OCI-LY7 (cell line): ENCODE measurements at regions not wholly inside any gene's neighbourhood (a gene's known extent, or its start where the extent isn't known, plus 50 kb on each side); places are given as distances from the start of the nearest gene placed in this dataset.

Experiments
- CTCF ChIP-seq: fragments of 200-600 bp; sonication (generic); conservative IDR thresholded peaks from 2 replicates; pipeline ENCODE4 v1.5.1; 2014; ENCODE audit warnings: mild to moderate bottlenecking, antibody characterized with exemption, low read length, moderate library complexity, mixed read lengths
- EZH2phosphoT487 ChIP-seq: fragments of 200-600 bp; sonication (generic); IDR thresholded peaks from 2 replicates; pipeline ENCODE4 v1.6.1; 2018; ENCODE audit warnings: low read depth, borderline replicate concordance, mild to moderate bottlenecking, mixed run types, antibody characterized with exemption, low read length, moderate library complexity, mixed read lengths

DNA sequence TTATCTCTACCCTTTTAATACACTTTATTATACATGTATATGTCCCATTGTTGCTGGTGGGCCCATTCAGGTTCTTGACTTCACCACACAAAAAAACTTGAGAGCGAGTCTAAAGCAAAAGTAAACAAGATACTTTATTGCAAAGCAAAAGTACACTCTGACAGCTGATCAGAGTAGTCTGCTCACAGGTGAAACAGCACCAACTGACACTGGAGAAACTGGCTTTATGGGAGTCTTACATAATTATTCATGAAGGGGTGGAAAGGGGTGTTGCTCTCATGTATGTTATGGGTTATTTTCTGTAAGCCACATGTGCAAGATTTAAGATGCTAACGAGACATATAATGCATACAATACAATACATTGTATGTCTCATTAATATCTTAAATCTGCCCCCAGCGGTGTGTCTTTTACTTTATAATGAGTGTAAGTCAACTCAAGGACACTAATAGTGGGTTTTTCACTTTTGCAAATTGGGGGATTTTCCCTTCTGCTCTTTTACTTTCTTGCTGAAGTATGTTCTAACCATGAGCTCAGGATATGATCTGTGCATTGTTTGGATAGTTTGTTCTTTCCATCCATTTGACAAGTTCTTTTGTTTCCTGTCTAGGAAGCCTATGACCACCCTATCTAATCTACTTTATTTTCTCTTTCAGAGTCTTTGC, 256.1 kb upstream of the ITM2A start:
- no peak for TF ChIP-seq CTCF
- no peak for TF ChIP-seq EZH2phosphoT487
